ENCODE measurements at regions not wholly inside any gene's neighbourhood (a gene's known extent, or its start where the extent isn't known, plus 50 kb on each side); places are given as distances from the start of the nearest gene placed in this dataset.
"Not testable (repeated sequence)": the region's sequence is repeated elsewhere in the genome, so short reads cannot be mapped to it uniquely, and the experiment has no call there.

DNA sequence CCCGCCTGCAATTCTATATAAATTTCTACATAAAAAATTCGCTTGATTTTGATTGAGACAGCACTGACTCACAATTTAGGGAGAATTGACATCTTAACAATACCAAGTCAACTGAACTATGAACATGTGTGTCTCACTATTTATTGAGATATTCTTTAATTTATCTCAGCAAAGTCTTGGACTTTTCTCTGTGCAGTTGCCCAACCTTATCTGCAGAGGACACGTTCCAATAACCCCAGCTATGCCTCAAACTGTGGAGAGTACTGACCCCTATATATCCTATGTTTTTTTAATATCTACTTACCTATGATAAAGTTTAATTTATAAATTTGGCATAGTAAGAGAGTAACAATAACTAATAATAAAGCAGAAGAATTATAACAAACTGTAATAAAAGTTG lies 69.4 kb upstream of the PIP4K2A start:
- no peak for TF ChIP-seq CTCF (IDR thresholded peaks at IDR 0.05)
- Histone ChIP-seq H3K4me1 (no peaks in the 10 kb centered on the region), H3K36me3 (no peaks in the 10 kb centered on the region), H3K27ac (no peak overlapping the region), H3K4me3 (no peak overlapping the region), H3K27me3 (no peaks in the 10 kb centered on the region), H3K9me3 (no peaks in the 10 kb centered on the region)
- DNase-seq = no peak
- no peak for ATAC-seq
- FAIRE-seq = no peak
- 81 to 84% methylated on average over 3 of the region's 3 CpGs for WGBS, 2 donors
- intact Hi-C loops (cut with DNase I) = no loop called here

GRCh38 chr10:22780474-22780885 lies 66.1 kb upstream of the PIP4K2A start:
- H3K4me1 ChIP-seq = no peaks in the 10 kb centered on the region
- FAIRE-seq (no peak), DNase-seq (no peak), ATAC-seq (no peak)
- WGBS, 2 donors = 78 to 83% methylated on average over 5 of the region's 5 CpGs
- H3K36me3 ChIP-seq = no peaks in the 10 kb centered on the region
- no peak for TF ChIP-seq CTCF (IDR thresholded peaks at IDR 0.05)
- H3K9me3 ChIP-seq = no peaks in the 10 kb centered on the region
- no peak overlapping the region for H3K27ac ChIP-seq
- no peaks in the 10 kb centered on the region for H3K27me3 ChIP-seq
- H3K4me3 ChIP-seq = no peak overlapping the region
- intact Hi-C loops (cut with DNase I) = no loop called here

DNA sequence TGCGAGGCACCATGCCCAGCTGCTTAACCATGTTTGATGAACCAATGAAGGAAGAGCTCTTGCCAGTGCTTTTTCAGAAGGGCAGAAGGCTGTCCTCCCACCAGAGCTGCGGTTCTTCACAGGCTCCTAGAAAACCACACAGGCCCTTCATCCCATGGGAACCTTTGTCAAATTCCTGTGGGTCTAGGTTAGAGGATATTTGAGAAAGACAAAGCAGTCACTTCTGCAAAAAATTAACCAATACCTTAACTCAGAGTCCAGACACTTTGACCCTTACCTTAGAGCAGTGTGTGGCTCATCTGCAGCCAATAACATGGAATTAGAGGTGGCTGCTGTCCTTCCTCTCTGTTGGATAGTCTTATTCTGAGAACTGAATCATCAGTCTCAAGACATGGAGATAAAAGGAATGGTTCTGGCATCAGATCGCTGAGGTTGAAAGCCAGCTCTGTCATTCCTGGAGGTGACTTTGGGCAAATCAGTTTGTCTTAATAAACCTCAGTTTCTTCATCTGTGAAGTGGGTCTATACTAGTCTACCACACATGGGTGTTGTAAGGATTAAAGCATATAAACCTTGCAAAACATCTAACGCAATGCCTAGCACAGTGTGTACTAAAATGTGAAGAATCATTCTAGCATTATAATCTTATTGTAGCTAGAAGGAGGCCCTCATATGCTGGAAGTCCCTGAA lies 65.1 kb upstream of the PIP4K2A start:
- H3K9me3 ChIP-seq = no peaks in the 10 kb centered on the region
- ATAC-seq (no peak), DNase-seq (no peak), FAIRE-seq (no peak)
- intact Hi-C loops (cut with DNase I) = no loop called here
- H3K27me3 ChIP-seq = peaks cover 0 to 3% (median 0%) of the 10 kb centered on the region in 4 donors
- no peak overlapping the region for H3K4me3 ChIP-seq
- no peaks in the 10 kb centered on the region for H3K4me1 ChIP-seq
- 85 to 87% methylated on average over 4 of the region's 4 CpGs for WGBS, 2 donors
- H3K36me3 ChIP-seq = no peaks in the 10 kb centered on the region
- no peak for TF ChIP-seq CTCF (IDR thresholded peaks at IDR 0.05)
- no peak overlapping the region for H3K27ac ChIP-seq

GRCh38 chr10:22774102-22774501 lies 59.7 kb upstream of the PIP4K2A start:
- no peaks in the 10 kb centered on the region for H3K4me1 ChIP-seq
- H3K9me3 ChIP-seq = no peaks in the 10 kb centered on the region
- no peak for TF ChIP-seq CTCF (IDR thresholded peaks at IDR 0.05)
- intact Hi-C loops (cut with DNase I) = no loop called here
- H3K27ac ChIP-seq = no peak overlapping the region
- ATAC-seq (no peak), DNase-seq (no peak), FAIRE-seq (no peak)
- no peaks in the 10 kb centered on the region for H3K36me3 ChIP-seq
- 93 to 100% methylated on average over 1 of the region's 1 CpG for WGBS, 2 donors
- H3K4me3 ChIP-seq = no peak overlapping the region
- H3K27me3 ChIP-seq = peaks cover 0 to 3% (median 0%) of the 10 kb centered on the region in 4 donors

GRCh38 chr10:22771631-22772030 lies 57.3 kb upstream of the PIP4K2A start:
- DNase-seq; H3K27me3 ChIP-seq; H3K4me3 ChIP-seq; H3K36me3 ChIP-seq; H3K27ac ChIP-seq; H3K9me3 ChIP-seq; H3K4me1 ChIP-seq; FAIRE-seq; ATAC-seq; intact Hi-C loops (cut with DNase I): not testable (repeated sequence)
- WGBS, 2 donors = 91 to 93% methylated on average over 5 of the region's 5 CpGs
